ENCODE measurements at regions not wholly inside any gene's neighbourhood (a gene's known extent, or its start where the extent isn't known, plus 50 kb on each side); places are given as distances from the start of the nearest gene placed in this dataset.
"Not testable (repeated sequence)": the region's sequence is repeated elsewhere in the genome, so short reads cannot be mapped to it uniquely, and the experiment has no call there.

GRCh38 chr7:133132906-133133305 lies 51.0 kb upstream of the CHCHD3 start:
- no peak for DNase-seq

GRCh38 chr7:133134810-133135209 lies 52.9 kb upstream of the CHCHD3 start:
- no peak for DNase-seq

- no peak for DNase-seq
Observed at GRCh38 chr7:133135451-133135850, 53.6 kb upstream of the CHCHD3 start.

GRCh38 chr7:133139350-133139749 lies 57.5 kb upstream of the CHCHD3 start:
- no peak for DNase-seq

GRCh38 chr7:133139801-133140200 lies 57.9 kb upstream of the CHCHD3 start:
- DNase-seq = no peak

GRCh38 chr7:133140994-133141595 lies 59.2 kb upstream of the CHCHD3 start:
- DNase-seq = no peak

- no peak for DNase-seq
Observed at GRCh38 chr7:133150760-133151159, 68.9 kb upstream of the CHCHD3 start.

GRCh38 chr7:133152875-133153274 lies 71.0 kb upstream of the CHCHD3 start:
- DNase-seq = no peak

- no peak for DNase-seq
Observed at GRCh38 chr7:133155146-133155545, 73.3 kb upstream of the CHCHD3 start.

- DNase-seq = no peak
Observed at GRCh38 chr7:133155642-133156041, 73.8 kb upstream of the CHCHD3 start.

GRCh38 chr7:133157045-133157444 lies 75.2 kb upstream of the CHCHD3 start:
- DNase-seq = no peak

GRCh38 chr7:133164498-133164897 lies 82.6 kb upstream of the CHCHD3 start:
- no peak for DNase-seq

GRCh38 chr7:133165001-133165400 lies 83.1 kb upstream of the CHCHD3 start:
- no peak for DNase-seq

GRCh38 chr7:133165529-133165928 lies 83.6 kb upstream of the CHCHD3 start:
- DNase-seq = no peak

GRCh38 chr7:133167300-133167699 lies 85.4 kb upstream of the CHCHD3 start:
- no peak for DNase-seq

- not testable (repeated sequence) for DNase-seq
Observed at GRCh38 chr7:133169167-133169822, 83.6 kb upstream of the EXOC4 start.

- DNase-seq = not testable (repeated sequence)
Observed at GRCh38 chr7:133177476-133177875, 75.4 kb upstream of the EXOC4 start.

- no peak for DNase-seq
Observed at GRCh38 chr7:133180717-133181116, 72.2 kb upstream of the EXOC4 start.

GRCh38 chr7:133183042-133183794 lies 69.7 kb upstream of the EXOC4 start:
- DNase-seq = no peak

- DNase-seq = no peak
Observed at GRCh38 chr7:133183969-133184368, 68.9 kb upstream of the EXOC4 start.

GRCh38 chr7:133185512-133185911 lies 67.4 kb upstream of the EXOC4 start:
- DNase-seq = no peak

GRCh38 chr7:133186060-133186459 lies 66.8 kb upstream of the EXOC4 start:
- no peak for DNase-seq

GRCh38 chr7:133190172-133190528 lies 62.7 kb upstream of the EXOC4 start:
- DNase-seq = no peak

- no peak for DNase-seq
Observed at GRCh38 chr7:133190650-133191049, 62.2 kb upstream of the EXOC4 start.

Measured in NCI-H1105 (cell line).